T-cell (primary cell): ENCODE measurements at regions not wholly inside any gene's neighbourhood (a gene's known extent, or its start where the extent isn't known, plus 50 kb on each side); places are given as distances from the start of the nearest gene placed in this dataset.

Experiments used
- ATAC-seq, 4 experiments: fragments of 200-7000 bp in 3 of 4; fragments of 150-1000 bp in 1 of 4; cut with Tn5 transposase; replicated peaks in 1 of 4; 1 replicate in 3 of 4; 2 replicates in 1 of 4; pipeline ENCODE4 v1.10.0; 2021; ENCODE audit warnings: moderate library complexity in 3 of 4, mild to moderate bottlenecking in 2 of 4, moderate number of reproducible peaks in 1 of 4
- CTCF ChIA-PET, 2 donors: fragments of 300-600 bp; sonication (Branson Sonifier 250); formaldehyde crosslinking; loops; one replicate each; lab custom pipeline; 2022; ENCODE audit warnings: antibody characterized with exemption in 2 of 2; lab: Charles Lee
- POLR2A ChIA-PET, 2 donors: fragments of 300-600 bp; sonication (Branson Sonifier 250); formaldehyde crosslinking; loops; one replicate each; lab custom pipeline; 2022; ENCODE audit warnings: antibody characterized with exemption in 2 of 2; lab: Charles Lee
- DNase-seq, 35 experiments: peaks; one replicate each; pipeline versions ENCODE4 v3.0.0 to v3.0.0-alpha.2; 2013 to 2023
- H3K27ac ChIP-seq: one replicate; pipeline ENCODE4 v1.5.1; 2013; ENCODE audit warnings: low read length
- H3K27me3 ChIP-seq, 2 experiments: replicated peaks in 1 of 2; 1 replicate in 1 of 2; 2 replicates in 1 of 2; pipeline versions ENCODE4 v1.6.1 to v1.7.0; 2013; ENCODE audit warnings: low read length in 1 of 2, mixed read lengths in 1 of 2; ENCODE audit not compliant: control insufficient read depth in 2 of 2, insufficient read depth in 2 of 2; ENCODE audit errors: extremely low read depth in 1 of 2
- H3K36me3 ChIP-seq, 2 donors: 1 replicate in 1 of 2; 2 replicates in 1 of 2; pipeline versions ENCODE4 v1.6.1 to v1.7.0; 2013; ENCODE audit warnings: low read length in 1 of 2; ENCODE audit not compliant: control insufficient read depth in 2 of 2, insufficient read depth in 1 of 2; ENCODE audit errors: extremely low read depth in 1 of 2
- H3K4me1 ChIP-seq, 2 experiments: 1 replicate in 1 of 2; 2 replicates in 1 of 2; pipeline versions ENCODE4 v1.6.1 to v1.7.0; 2013; ENCODE audit warnings: low read length in 2 of 2, mixed read lengths in 1 of 2; ENCODE audit not compliant: insufficient read depth in 2 of 2, control insufficient read depth in 1 of 2; ENCODE audit errors: extremely low read depth in 1 of 2
- H3K4me3 ChIP-seq, 2 donors: 1 replicate in 1 of 2; 2 replicates in 1 of 2; pipeline versions ENCODE4 v1.5.1 to v1.7.0; 2013; ENCODE audit warnings: mild to moderate bottlenecking in 2 of 2, low read length in 1 of 2, moderate library complexity in 1 of 2; ENCODE audit not compliant: control insufficient read depth in 1 of 2; ENCODE audit errors: extremely low read depth in 1 of 2
- H3K9me3 ChIP-seq: 2 replicates; pipeline ENCODE4 v1.7.0; 2013
- H3K27ac Mint-ChIP-seq, 2 donors: one replicate each; pipeline ENCODE4 v1.8.0; 2020 to 2021; ENCODE audit warnings: mild to moderate bottlenecking in 2 of 2, mixed read lengths in 2 of 2
- H3K27me3 Mint-ChIP-seq, 2 donors: one replicate each; pipeline ENCODE4 v1.8.0; 2021 to 2022; ENCODE audit warnings: mixed read lengths in 2 of 2
- H3K36me3 Mint-ChIP-seq: one replicate; pipeline ENCODE4 v1.8.0; 2021; ENCODE audit warnings: mixed read lengths
- H3K4me1 Mint-ChIP-seq, 3 donors: one replicate each; pipeline ENCODE4 v1.8.0; 2020 to 2022; ENCODE audit warnings: mixed read lengths in 3 of 3, mild to moderate bottlenecking in 1 of 3
- H3K4me3 Mint-ChIP-seq, 3 donors: one replicate each; pipeline ENCODE4 v1.8.0; 2020 to 2022; ENCODE audit warnings: mild to moderate bottlenecking in 3 of 3, mixed read lengths in 3 of 3, moderate library complexity in 3 of 3
- H3K9me3 Mint-ChIP-seq, 3 donors: one replicate each; pipeline ENCODE4 v1.8.0; 2020 to 2022; ENCODE audit warnings: mixed read lengths in 3 of 3
- WGBS: methylation state at CpG from one replicate; pipeline ENCODE4 v1.1.5; 2013; ENCODE audit warnings: missing lambda C conversion rate; ENCODE audit not compliant: insufficient coverage; 5-methylcytosine and 5-hydroxymethylcytosine counted together

- no peak overlapping the region for H3K27ac Mint-ChIP-seq
- ChIA-PET POLR2A (no interaction called here), CTCF (no interaction called here)
- peaks cover 14% of the 10 kb centered on the region in 2 donors for H3K27me3 Mint-ChIP-seq
- Histone ChIP-seq H3K4me1 (no peaks in the 10 kb centered on the region), H3K27ac (no peak overlapping the region), H3K36me3 (no peaks in the 10 kb centered on the region), H3K27me3 (no peaks in the 10 kb centered on the region), H3K4me3 (no peak overlapping the region), H3K9me3 (no peaks in the 10 kb centered on the region)
- ATAC-seq (no peak), DNase-seq (no peak)
- H3K4me3 Mint-ChIP-seq, result no peak overlapping the region
- no peaks in the 10 kb centered on the region for H3K4me1 Mint-ChIP-seq
- no peaks in the 10 kb centered on the region for H3K9me3 Mint-ChIP-seq
- no peaks in the 10 kb centered on the region for H3K36me3 Mint-ChIP-seq
Observed at GRCh38 chr9:73076970-73077369, 74.7 kb upstream of the ANXA1 start.

GRCh38 chr9:73074176-73074708 is 77.4 kb upstream of the ANXA1 start:
- Histone ChIP-seq H3K4me1 (no peaks in the 10 kb centered on the region), H3K4me3 (no peak overlapping the region), H3K27me3 (no peaks in the 10 kb centered on the region), H3K27ac (no peak overlapping the region), H3K36me3 (no peaks in the 10 kb centered on the region), H3K9me3 (no peaks in the 10 kb centered on the region)
- ChIA-PET POLR2A (no interaction called here), CTCF (interaction anchor here in 1 of 2 donors (0.6 kb wide), 1 partner anchor 68 kb away, joined by 6 read pairs; no protein-coding TSS in a partner anchor)
- Mint-ChIP-seq H3K27me3 (peaks cover 21 to 25% of the 10 kb centered on the region in 2 donors), H3K36me3 (no peaks in the 10 kb centered on the region), H3K4me3 (no peak overlapping the region), H3K9me3 (no peaks in the 10 kb centered on the region), H3K4me1 (no peaks in the 10 kb centered on the region), H3K27ac (no peak overlapping the region)
- no peak for DNase-seq
- ATAC-seq, result no peak
- no CpG with 5 or more reads among the region's 2 CpGs for WGBS

- H3K27ac Mint-ChIP-seq, result no peak overlapping the region
- no peak for DNase-seq
- no peak overlapping the region for H3K4me3 ChIP-seq
- no peak overlapping the region for H3K4me3 Mint-ChIP-seq
- H3K4me1 ChIP-seq, result no peaks in the 10 kb centered on the region
- ChIA-PET CTCF (no interaction called here), POLR2A (interaction anchor here in 1 of 2 donors (0.5 kb wide), 1 partner anchor 1150 kb away, joined by 3 read pairs; no protein-coding TSS in a partner anchor)
- ATAC-seq, result no peak
- H3K36me3 ChIP-seq, result no peaks in the 10 kb centered on the region
- no peaks in the 10 kb centered on the region for H3K4me1 Mint-ChIP-seq
- no peaks in the 10 kb centered on the region for H3K9me3 Mint-ChIP-seq
- H3K36me3 Mint-ChIP-seq, result no peaks in the 10 kb centered on the region
- H3K9me3 ChIP-seq, result no peaks in the 10 kb centered on the region
- WGBS, result 88% methylated on average over 4 of the region's 5 CpGs
- peaks cover 21 to 28% of the 10 kb centered on the region in 2 donors for H3K27me3 Mint-ChIP-seq
- no peak overlapping the region for H3K27ac ChIP-seq
- no peaks in the 10 kb centered on the region for H3K27me3 ChIP-seq
Observed at GRCh38 chr9:73073337-73074175, 78.1 kb upstream of the ANXA1 start.

- no peak overlapping the region for H3K27ac Mint-ChIP-seq
- CTCF ChIA-PET, result interaction anchor here (0.6 to 1.8 kb wide), 2 partner anchors 12 to 275 kb away, joined by 3 to 6 read pairs; no protein-coding TSS in a partner anchor
- POLR2A ChIA-PET, result no interaction called here
- 100% methylated on average over 1 of the region's 2 CpGs for WGBS
- no peak overlapping the region for H3K4me3 ChIP-seq
- H3K9me3 Mint-ChIP-seq, result no peaks in the 10 kb centered on the region
- H3K4me1 Mint-ChIP-seq, result no peaks in the 10 kb centered on the region
- no peaks in the 10 kb centered on the region for H3K4me1 ChIP-seq
- no peaks in the 10 kb centered on the region for H3K36me3 Mint-ChIP-seq
- no peak for ATAC-seq
- DNase-seq, result no peak
- H3K27ac ChIP-seq, result no peak overlapping the region
- no peak overlapping the region for H3K4me3 Mint-ChIP-seq
- peaks cover 0 to 6% of the 10 kb centered on the region in 2 experiments for H3K27me3 ChIP-seq
- peaks cover 15 to 20% of the 10 kb centered on the region in 2 donors for H3K27me3 Mint-ChIP-seq
- H3K9me3 ChIP-seq, result no peaks in the 10 kb centered on the region
- no peaks in the 10 kb centered on the region for H3K36me3 ChIP-seq
Observed at GRCh38 chr9:73067074-73067473, 84.6 kb upstream of the ANXA1 start.

GRCh38 chr9:73065439-73065838 is 86.2 kb upstream of the ANXA1 start:
- no peak overlapping the region for H3K4me3 Mint-ChIP-seq
- no peaks in the 10 kb centered on the region for H3K9me3 Mint-ChIP-seq
- Histone ChIP-seq H3K36me3 (no peaks in the 10 kb centered on the region), H3K4me3 (no peak overlapping the region), H3K4me1 (no peaks in the 10 kb centered on the region), H3K9me3 (no peaks in the 10 kb centered on the region), H3K27me3 (peaks cover 0 to 6% of the 10 kb centered on the region in 2 experiments), H3K27ac (no peak overlapping the region)
- WGBS, result 84% methylated on average over 5 of the region's 6 CpGs
- no peaks in the 10 kb centered on the region for H3K36me3 Mint-ChIP-seq
- peaks cover 14 to 17% of the 10 kb centered on the region in 2 donors for H3K27me3 Mint-ChIP-seq
- POLR2A ChIA-PET, result no interaction called here
- no peak overlapping the region for H3K27ac Mint-ChIP-seq
- CTCF ChIA-PET, result interaction anchor here in 1 of 2 donors (1.8 kb wide), 1 partner anchor 13 kb away, joined by 6 read pairs; no protein-coding TSS in a partner anchor
- no peaks in the 10 kb centered on the region for H3K4me1 Mint-ChIP-seq
- DNase-seq, result no peak
- no peak for ATAC-seq

GRCh38 chr9:73064315-73064714 is 87.3 kb upstream of the ANXA1 start:
- POLR2A ChIA-PET, result no interaction called here
- Mint-ChIP-seq H3K4me1 (no peaks in the 10 kb centered on the region), H3K9me3 (no peaks in the 10 kb centered on the region), H3K27ac (no peak overlapping the region), H3K27me3 (peaks cover 7 to 8% of the 10 kb centered on the region in 2 donors), H3K4me3 (no peak overlapping the region), H3K36me3 (no peaks in the 10 kb centered on the region)
- H3K27me3 ChIP-seq, result peaks cover 0 to 6% of the 10 kb centered on the region in 2 experiments
- H3K4me3 ChIP-seq, result no peak overlapping the region
- no peaks in the 10 kb centered on the region for H3K9me3 ChIP-seq
- no peak overlapping the region for H3K27ac ChIP-seq
- WGBS, result no CpG with 5 or more reads among the region's 3 CpGs
- ATAC-seq (no peak), DNase-seq (no peak)
- no peaks in the 10 kb centered on the region for H3K36me3 ChIP-seq
- no peaks in the 10 kb centered on the region for H3K4me1 ChIP-seq
- CTCF ChIA-PET, result no interaction called here
